ENCODE measurements at regions not wholly inside any gene's neighbourhood (a gene's known extent, or its start where the extent isn't known, plus 50 kb on each side); places are given as distances from the start of the nearest gene placed in this dataset.
"Not testable (repeated sequence)": the region's sequence is repeated elsewhere in the genome, so short reads cannot be mapped to it uniquely, and the experiment has no call there.

- Histone ChIP-seq H3K36me3 (ENCODE audit: control insufficient read depth, low read length) (peaks cover 31% of the 10 kb centered on the region), H3K79me2 (ENCODE audit: control insufficient read depth, low read length) (peaks cover 89% of the 10 kb centered on the region), H3K4me1 (ENCODE audit: control insufficient read depth, low read length) (peaks cover 33% of the 10 kb centered on the region)
- not testable (repeated sequence) for H3K9me3 ChIP-seq (ENCODE audit: control insufficient read depth, insufficient read depth, low read length); H3K27me3 ChIP-seq (ENCODE audit: control insufficient read depth, low read length); H3F3A ChIP-seq (ENCODE audit: control insufficient read depth, insufficient read depth); H3K9me2 ChIP-seq (replicated peaks; ENCODE audit: control insufficient read depth, low read length); H4K20me1 ChIP-seq (ENCODE audit: control insufficient read depth, insufficient read depth, low read depth, low read length); H3K4me2 ChIP-seq (ENCODE audit: low read length); H3K4me3 ChIP-seq (ENCODE audit: low read length); H3K27ac ChIP-seq (ENCODE audit: low read depth, low read length)
These were observed 84.7 kb downstream of the METTL2B start for GRCh38 chr7:128561116-128561722.

GRCh38 chr7:128562795-128563194, 86.2 kb downstream of the METTL2B start:
- H3K79me2 ChIP-seq (ENCODE audit: control insufficient read depth, low read length): peaks cover 89% of the 10 kb centered on the region
- H4K20me1 ChIP-seq (ENCODE audit: control insufficient read depth, insufficient read depth, low read depth, low read length); H3F3A ChIP-seq (ENCODE audit: control insufficient read depth, insufficient read depth); H3K4me3 ChIP-seq (ENCODE audit: low read length); H3K4me2 ChIP-seq (ENCODE audit: low read length); H3K27me3 ChIP-seq (ENCODE audit: control insufficient read depth, low read length); H3K9me2 ChIP-seq (replicated peaks; ENCODE audit: control insufficient read depth, low read length); H3K27ac ChIP-seq (ENCODE audit: low read depth, low read length); H3K9me3 ChIP-seq (ENCODE audit: control insufficient read depth, insufficient read depth, low read length): not testable (repeated sequence)
- H3K36me3 ChIP-seq (ENCODE audit: control insufficient read depth, low read length): peaks cover 31% of the 10 kb centered on the region
- peaks cover 39% of the 10 kb centered on the region for H3K4me1 ChIP-seq (ENCODE audit: control insufficient read depth, low read length)

GRCh38 chr7:128564123-128564700, 87.7 kb downstream of the METTL2B start:
- not testable (repeated sequence) for H3K9me3 ChIP-seq (ENCODE audit: control insufficient read depth, insufficient read depth, low read length); H3K9me2 ChIP-seq (replicated peaks; ENCODE audit: control insufficient read depth, low read length); H3K4me2 ChIP-seq (ENCODE audit: low read length); H3K4me3 ChIP-seq (ENCODE audit: low read length); H3K27ac ChIP-seq (ENCODE audit: low read depth, low read length); H4K20me1 ChIP-seq (ENCODE audit: control insufficient read depth, insufficient read depth, low read depth, low read length); H3F3A ChIP-seq (ENCODE audit: control insufficient read depth, insufficient read depth); H3K27me3 ChIP-seq (ENCODE audit: control insufficient read depth, low read length)
- peaks cover 32% of the 10 kb centered on the region for H3K36me3 ChIP-seq (ENCODE audit: control insufficient read depth, low read length)
- H3K4me1 ChIP-seq (ENCODE audit: control insufficient read depth, low read length): peaks cover 49% of the 10 kb centered on the region
- peaks cover 89% of the 10 kb centered on the region for H3K79me2 ChIP-seq (ENCODE audit: control insufficient read depth, low read length)

- H4K20me1 ChIP-seq (ENCODE audit: control insufficient read depth, insufficient read depth, low read depth, low read length): not testable (repeated sequence)
These were observed 88.7 kb downstream of the METTL2B start for GRCh38 chr7:128564932-128565864.

GRCh38 chr7:128575277-128575676, 96.8 kb upstream of the GARIN1A start:
- H3K4me1 ChIP-seq (ENCODE audit: control insufficient read depth, low read length); H4K20me1 ChIP-seq (ENCODE audit: control insufficient read depth, insufficient read depth, low read depth, low read length); H3F3A ChIP-seq (ENCODE audit: control insufficient read depth, insufficient read depth); H3K9me2 ChIP-seq (replicated peaks; ENCODE audit: control insufficient read depth, low read length); H3K4me2 ChIP-seq (ENCODE audit: low read length); H3K27ac ChIP-seq (ENCODE audit: low read depth, low read length); H3K27me3 ChIP-seq (ENCODE audit: control insufficient read depth, low read length); H3K9me3 ChIP-seq (ENCODE audit: control insufficient read depth, insufficient read depth, low read length); H3K4me3 ChIP-seq (ENCODE audit: low read length): not testable (repeated sequence)
- peaks cover 42% of the 10 kb centered on the region for H3K79me2 ChIP-seq (ENCODE audit: control insufficient read depth, low read length)
- peaks cover 35% of the 10 kb centered on the region for H3K36me3 ChIP-seq (ENCODE audit: control insufficient read depth, low read length)

More at GRCh38 chr7:128564932-128565864, 88.7 kb downstream of the METTL2B start:
- H3K79me2 ChIP-seq (ENCODE audit: control insufficient read depth, low read length): peaks cover 89% of the 10 kb centered on the region
- H3F3A ChIP-seq (ENCODE audit: control insufficient read depth, insufficient read depth); H3K4me2 ChIP-seq (ENCODE audit: low read length); H3K27ac ChIP-seq (ENCODE audit: low read depth, low read length); H3K9me2 ChIP-seq (replicated peaks; ENCODE audit: control insufficient read depth, low read length); H3K4me3 ChIP-seq (ENCODE audit: low read length); H3K9me3 ChIP-seq (ENCODE audit: control insufficient read depth, insufficient read depth, low read length); H3K27me3 ChIP-seq (ENCODE audit: control insufficient read depth, low read length): not testable (repeated sequence)
- H3K4me1 ChIP-seq (ENCODE audit: control insufficient read depth, low read length): peaks cover 49% of the 10 kb centered on the region
- peaks cover 37% of the 10 kb centered on the region for H3K36me3 ChIP-seq (ENCODE audit: control insufficient read depth, low read length)

GRCh38 chr7:128576953-128577352, 95.1 kb upstream of the GARIN1A start:
- H3K9me2 ChIP-seq (replicated peaks; ENCODE audit: control insufficient read depth, low read length); H3K4me2 ChIP-seq (ENCODE audit: low read length); H3K4me1 ChIP-seq (ENCODE audit: control insufficient read depth, low read length); H3K27me3 ChIP-seq (ENCODE audit: control insufficient read depth, low read length); H3K27ac ChIP-seq (ENCODE audit: low read depth, low read length); H4K20me1 ChIP-seq (ENCODE audit: control insufficient read depth, insufficient read depth, low read depth, low read length); H3K9me3 ChIP-seq (ENCODE audit: control insufficient read depth, insufficient read depth, low read length); H3K4me3 ChIP-seq (ENCODE audit: low read length); H3F3A ChIP-seq (ENCODE audit: control insufficient read depth, insufficient read depth): not testable (repeated sequence)
- Histone ChIP-seq H3K79me2 (ENCODE audit: control insufficient read depth, low read length) (peaks cover 28% of the 10 kb centered on the region), H3K36me3 (ENCODE audit: control insufficient read depth, low read length) (peaks cover 34% of the 10 kb centered on the region)

GRCh38 chr7:128579843-128580242, 92.2 kb upstream of the GARIN1A start:
- H3K79me2 ChIP-seq (ENCODE audit: control insufficient read depth, low read length); H3K27ac ChIP-seq (ENCODE audit: low read depth, low read length); H4K20me1 ChIP-seq (ENCODE audit: control insufficient read depth, insufficient read depth, low read depth, low read length); H3F3A ChIP-seq (ENCODE audit: control insufficient read depth, insufficient read depth); H3K9me2 ChIP-seq (replicated peaks; ENCODE audit: control insufficient read depth, low read length); H3K27me3 ChIP-seq (ENCODE audit: control insufficient read depth, low read length); H3K9me3 ChIP-seq (ENCODE audit: control insufficient read depth, insufficient read depth, low read length); H3K4me1 ChIP-seq (ENCODE audit: control insufficient read depth, low read length); H3K4me3 ChIP-seq (ENCODE audit: low read length); H3K4me2 ChIP-seq (ENCODE audit: low read length): not testable (repeated sequence)
- H3K36me3 ChIP-seq (ENCODE audit: control insufficient read depth, low read length): peaks cover 25% of the 10 kb centered on the region

- not testable (repeated sequence) for H3K27me3 ChIP-seq (ENCODE audit: control insufficient read depth, low read length)
These were observed 91.0 kb upstream of the GARIN1A start for GRCh38 chr7:128581100-128581499.

More at GRCh38 chr7:128581100-128581499, 91.0 kb upstream of the GARIN1A start:
- H3K36me3 ChIP-seq (ENCODE audit: control insufficient read depth, low read length): peaks cover 20% of the 10 kb centered on the region
- H4K20me1 ChIP-seq (ENCODE audit: control insufficient read depth, insufficient read depth, low read depth, low read length); H3K4me1 ChIP-seq (ENCODE audit: control insufficient read depth, low read length); H3K4me2 ChIP-seq (ENCODE audit: low read length); H3K9me3 ChIP-seq (ENCODE audit: control insufficient read depth, insufficient read depth, low read length); H3K27ac ChIP-seq (ENCODE audit: low read depth, low read length); H3F3A ChIP-seq (ENCODE audit: control insufficient read depth, insufficient read depth); H3K4me3 ChIP-seq (ENCODE audit: low read length); H3K9me2 ChIP-seq (replicated peaks; ENCODE audit: control insufficient read depth, low read length); H3K79me2 ChIP-seq (ENCODE audit: control insufficient read depth, low read length): not testable (repeated sequence)
